ENCODE measurements at regions not wholly inside any gene's neighbourhood (a gene's known extent, or its start where the extent isn't known, plus 50 kb on each side); places are given as distances from the start of the nearest gene placed in this dataset.

DNA sequence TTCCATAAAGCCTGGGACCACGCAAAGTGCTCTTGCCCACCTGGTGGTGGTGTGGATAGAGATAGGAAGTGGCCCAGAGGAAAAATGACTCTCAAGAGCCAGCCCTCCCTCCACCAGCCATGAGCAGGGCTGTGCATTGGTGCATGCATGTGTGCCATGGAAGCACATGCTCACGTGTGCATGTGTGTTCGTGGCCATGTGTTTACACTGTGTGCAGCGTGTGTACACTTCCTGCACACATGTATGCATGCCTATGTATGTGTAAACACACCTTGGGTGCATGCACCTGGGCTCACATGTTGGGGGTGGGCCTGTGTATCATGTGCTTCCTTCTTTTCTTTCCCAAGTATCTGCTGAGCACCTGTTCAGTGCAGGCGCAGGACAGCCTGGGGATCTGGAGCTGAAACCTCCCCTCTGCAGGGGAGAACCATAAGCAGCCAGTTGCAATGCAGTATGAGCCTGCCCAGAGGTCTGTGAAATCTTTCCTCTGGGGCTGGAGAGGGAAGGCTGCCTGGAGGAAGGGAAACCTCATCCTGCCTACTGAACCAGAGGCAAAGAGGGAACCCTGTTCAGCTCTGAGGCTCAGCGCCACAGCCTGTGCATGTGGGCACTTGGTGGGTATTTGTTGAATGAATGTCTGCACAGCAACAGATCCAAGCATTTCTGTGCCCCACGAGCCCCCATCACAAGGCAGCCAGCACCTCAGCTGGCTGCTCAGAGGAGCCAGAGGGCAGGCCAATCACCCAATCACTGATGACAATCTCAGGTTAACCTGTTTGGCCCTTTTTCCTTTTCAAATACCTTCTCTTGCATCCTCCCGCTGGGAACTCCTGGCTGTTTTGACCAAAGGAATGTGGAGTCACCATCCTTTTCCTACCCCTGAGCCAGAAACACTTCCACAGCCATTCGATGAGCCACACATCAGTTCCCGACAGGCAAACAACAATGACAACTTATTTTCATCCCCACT lies 327.0 kb downstream of the NPHP4 start:
- no peak for TF ChIP-seq CTCF (IDR thresholded peaks at IDR 0.05; ENCODE audit: low read depth, low read length)
- DNase-seq (ENCODE audit: extremely low read depth, low read depth), result no peak

GRCh38 chr1:5664081-5664768 lies 328.0 kb downstream of the NPHP4 start:
- DNase-seq (ENCODE audit: extremely low read depth, low read depth), result no peak

GRCh38 chr1:5662744-5663126 lies 329.5 kb downstream of the NPHP4 start:
- no peak for TF ChIP-seq CTCF (IDR thresholded peaks at IDR 0.05; ENCODE audit: low read depth, low read length)
- DNase-seq (ENCODE audit: extremely low read depth, low read depth), result no peak

More at GRCh38 chr1:5664081-5664768, 328.0 kb downstream of the NPHP4 start:
- TF ChIP-seq CTCF (IDR thresholded peaks at IDR 0.05; ENCODE audit: low read depth, low read length), result no peak

DNA sequence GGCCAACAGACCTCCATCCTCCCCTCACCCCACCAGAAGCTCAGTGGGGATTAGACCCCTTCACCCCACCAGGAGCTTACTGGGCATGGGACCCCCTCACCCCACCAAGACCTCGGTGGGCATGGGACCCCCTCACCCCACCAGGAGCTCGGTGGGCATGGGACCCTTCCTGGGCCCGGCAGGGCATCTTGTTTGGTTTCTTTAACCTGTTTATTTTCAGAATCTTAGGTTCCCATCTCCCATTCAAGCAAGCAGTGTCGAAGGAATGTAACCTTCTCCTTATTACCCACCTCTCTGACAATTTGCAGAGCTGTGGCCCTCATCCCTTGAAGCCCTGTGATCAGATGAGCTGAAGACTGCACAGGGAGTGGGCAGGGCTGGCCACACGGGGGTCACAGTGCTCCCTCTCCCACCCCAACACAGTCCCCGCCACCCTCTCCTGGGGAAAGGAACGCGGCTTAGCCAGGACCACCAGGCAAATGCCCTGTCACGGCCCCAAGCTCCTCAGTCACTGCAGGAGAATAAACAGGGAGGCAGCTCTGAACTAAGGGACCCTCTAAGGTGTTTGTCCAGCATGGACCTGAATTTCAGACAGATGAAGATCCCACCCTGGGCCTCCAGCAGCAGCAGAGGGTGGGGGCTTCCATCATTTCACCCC lies 330.0 kb downstream of the NPHP4 start:
- TF ChIP-seq CTCF (IDR thresholded peaks at IDR 0.05; ENCODE audit: low read depth, low read length), result no peak

GRCh38 chr1:5661196-5662085 lies 330.8 kb downstream of the NPHP4 start:
- no peak for TF ChIP-seq CTCF (IDR thresholded peaks at IDR 0.05; ENCODE audit: low read depth, low read length)
- DNase-seq (ENCODE audit: extremely low read depth, low read depth), result no peak

More for the DNA sequence above, 330.0 kb downstream of the NPHP4 start:
- DNase-seq (ENCODE audit: extremely low read depth, low read depth), result no peak

GRCh38 chr1:5660141-5660935 lies 331.9 kb downstream of the NPHP4 start:
- DNase-seq (ENCODE audit: extremely low read depth, low read depth), result no peak
- TF ChIP-seq CTCF (IDR thresholded peaks at IDR 0.05; ENCODE audit: low read depth, low read length), result no peak

All from AG09319 (cell line).